ENCODE measurements at regions not wholly inside any gene's neighbourhood (a gene's known extent, or its start where the extent isn't known, plus 50 kb on each side); places are given as distances from the start of the nearest gene placed in this dataset.
"Not testable (repeated sequence)": the region's sequence is repeated elsewhere in the genome, so short reads cannot be mapped to it uniquely, and the experiment has no call there.

DNA sequence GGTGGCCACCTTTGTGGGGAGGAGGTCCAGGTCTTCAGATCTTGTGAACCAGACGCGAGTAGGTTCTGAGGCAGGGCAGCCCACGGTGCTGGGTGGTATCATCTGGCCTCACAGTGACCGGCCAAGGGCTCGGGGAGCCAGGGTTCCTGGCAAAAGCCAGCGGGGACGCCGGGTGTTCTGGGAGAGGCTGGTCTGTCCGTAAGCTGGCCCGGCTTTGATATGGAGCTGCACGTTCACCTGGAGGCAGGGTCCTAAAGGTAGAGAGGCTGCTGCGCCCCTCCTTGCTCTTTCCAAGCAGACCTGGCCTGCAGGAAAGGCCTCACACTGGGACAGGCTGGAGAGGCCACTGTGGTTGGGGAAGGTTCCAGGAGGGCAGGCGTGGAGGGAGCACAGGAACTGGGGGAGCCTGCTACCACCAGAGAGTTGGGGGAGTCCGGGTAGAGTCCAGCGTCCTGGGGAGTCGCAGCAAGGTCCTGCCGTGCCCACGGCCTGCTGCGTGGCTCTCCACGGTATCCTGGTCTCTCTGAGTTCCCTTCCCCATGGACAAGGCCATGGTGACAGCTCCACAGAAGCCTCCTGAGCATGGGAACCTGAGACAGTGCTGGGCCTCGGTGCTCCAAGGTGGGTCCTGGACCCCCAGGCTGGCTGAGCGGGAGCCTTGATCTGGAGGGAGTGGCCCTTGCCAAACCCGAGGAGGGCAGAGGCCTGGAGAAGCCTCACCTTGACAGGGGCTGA lies 452.4 kb upstream of the B3GAT1 start:
- DNase-seq: no peak

DNA sequence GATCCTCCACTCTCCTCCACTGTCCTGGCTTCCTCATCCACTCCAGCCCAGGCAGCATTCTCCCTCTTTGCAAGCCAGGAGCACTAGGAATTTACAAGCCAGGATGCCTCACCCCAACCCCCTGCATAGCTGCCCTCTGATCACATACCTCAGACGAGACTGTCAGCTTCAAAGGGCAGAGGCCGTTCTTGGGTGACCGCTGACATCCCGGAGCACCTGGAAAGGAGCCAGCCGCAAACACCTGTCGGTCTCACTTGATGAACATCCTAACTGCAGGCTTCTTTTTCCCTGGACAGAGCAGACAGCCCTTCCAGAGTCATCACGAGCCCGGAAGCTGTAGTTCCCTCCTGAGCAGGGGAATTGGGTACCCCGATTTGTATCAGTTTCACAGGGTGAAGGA lies 451.3 kb upstream of the B3GAT1 start:
- DNase-seq: no peak

DNA sequence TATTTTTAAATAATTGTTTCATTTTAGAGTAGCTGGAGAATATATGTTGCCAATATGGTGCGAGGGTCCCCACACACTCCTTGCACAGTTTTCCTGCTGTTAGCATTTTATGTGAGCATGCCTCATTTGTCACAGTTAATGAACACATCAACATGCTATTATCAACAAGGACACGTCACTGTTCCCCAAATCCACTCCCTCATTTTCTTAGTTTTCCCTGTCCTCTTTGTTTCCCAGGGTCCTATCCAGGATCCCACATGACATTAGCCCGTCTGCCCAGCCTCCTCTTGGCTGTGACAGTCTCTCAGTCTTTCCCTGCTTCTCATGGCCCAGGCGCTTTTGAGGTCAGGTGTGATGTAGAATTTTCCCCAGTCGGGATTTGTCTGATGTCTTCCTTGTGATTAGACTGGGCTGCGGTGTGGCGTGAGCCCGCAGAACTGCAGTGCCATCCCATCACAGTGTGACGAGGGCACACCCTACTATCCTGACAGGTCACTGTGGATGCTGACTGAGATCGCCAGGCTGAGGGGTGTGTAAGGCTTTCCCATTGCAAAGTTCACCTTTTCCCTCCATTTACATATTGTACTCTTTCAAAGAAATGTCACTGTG lies 450.6 kb upstream of the B3GAT1 start:
- no peak for DNase-seq

DNA sequence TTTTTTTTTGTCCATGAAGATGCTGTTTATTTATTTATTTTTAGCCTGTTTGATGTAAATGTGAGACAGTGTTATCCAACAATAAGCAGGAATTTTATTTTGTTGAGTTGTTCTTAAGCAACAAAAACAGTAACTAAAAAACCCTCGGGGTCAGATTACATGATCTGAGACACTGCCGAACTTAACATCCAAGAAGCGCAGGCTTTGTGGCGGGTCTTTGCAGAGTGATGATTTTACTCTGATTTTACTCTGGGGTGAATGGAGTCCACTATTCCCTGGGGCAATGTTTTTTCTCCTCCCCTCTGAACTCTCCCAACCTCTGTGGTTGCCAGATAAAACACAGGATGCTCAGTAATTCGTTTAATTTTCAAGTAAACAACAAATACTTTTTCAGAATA lies 450.1 kb upstream of the B3GAT1 start:
- no peak for DNase-seq

DNA sequence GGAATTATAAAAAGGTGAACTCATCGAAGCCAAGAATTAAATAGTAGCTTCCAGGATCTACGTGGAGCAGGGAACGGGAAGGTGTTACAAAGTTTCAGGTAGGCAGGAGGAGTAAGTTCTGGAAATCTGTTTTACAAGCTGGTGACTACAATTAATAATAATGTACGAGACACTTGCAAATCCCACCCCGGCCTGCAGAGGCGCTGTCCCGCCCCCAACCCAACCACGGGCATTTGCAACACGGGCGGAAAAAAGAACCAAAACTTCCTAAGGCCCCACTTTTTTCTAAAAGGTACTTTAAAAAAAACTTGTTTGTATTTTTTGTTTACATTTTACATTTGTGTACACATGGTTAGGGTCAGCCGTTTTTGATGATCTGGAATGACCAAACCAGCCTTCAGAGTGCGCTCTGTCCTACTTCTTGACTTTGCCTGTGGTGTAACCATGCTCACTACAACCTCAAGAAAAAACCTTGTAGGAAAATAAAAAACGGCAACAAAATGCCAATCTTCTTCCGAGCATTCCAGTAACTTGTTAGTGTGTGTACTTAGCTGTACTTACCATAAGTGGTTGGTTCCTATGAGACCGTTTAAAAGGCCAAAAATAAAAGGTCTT lies 449.6 kb upstream of the B3GAT1 start:
- DNase-seq: no peak

DNA sequence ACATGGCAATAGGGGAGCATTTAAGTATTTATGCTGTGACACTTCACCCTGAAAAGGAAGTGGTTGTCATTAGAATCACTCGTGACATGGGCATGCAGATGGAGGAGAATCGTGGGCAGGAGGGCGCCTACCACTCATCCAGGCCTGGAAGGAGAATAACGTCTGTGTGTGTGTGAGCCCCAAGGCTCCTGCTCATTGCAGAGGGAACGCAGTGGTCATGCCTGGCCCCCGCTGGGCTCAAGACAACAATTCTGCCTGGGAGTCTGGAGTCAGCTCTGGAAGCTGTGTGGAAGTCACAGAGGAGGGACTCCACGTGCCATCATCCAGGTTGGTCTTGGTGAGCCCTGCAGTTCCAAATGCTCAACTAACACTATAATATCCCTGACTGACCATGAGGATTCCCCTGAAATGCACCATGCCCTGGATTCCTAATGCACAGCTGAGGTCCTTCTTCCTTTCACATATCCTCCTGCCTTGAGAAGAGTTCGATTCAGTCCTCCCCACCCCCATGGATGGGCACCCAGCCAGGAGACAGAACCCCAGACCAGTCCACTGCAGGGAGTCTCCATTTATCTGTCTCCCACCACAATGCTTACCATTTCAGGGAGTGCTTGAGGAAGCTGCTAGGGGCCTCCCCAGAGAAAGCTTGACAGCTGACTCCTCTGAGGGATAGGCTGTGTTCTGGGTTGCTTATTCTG lies 446.9 kb upstream of the B3GAT1 start:
- no peak for DNase-seq

DNA sequence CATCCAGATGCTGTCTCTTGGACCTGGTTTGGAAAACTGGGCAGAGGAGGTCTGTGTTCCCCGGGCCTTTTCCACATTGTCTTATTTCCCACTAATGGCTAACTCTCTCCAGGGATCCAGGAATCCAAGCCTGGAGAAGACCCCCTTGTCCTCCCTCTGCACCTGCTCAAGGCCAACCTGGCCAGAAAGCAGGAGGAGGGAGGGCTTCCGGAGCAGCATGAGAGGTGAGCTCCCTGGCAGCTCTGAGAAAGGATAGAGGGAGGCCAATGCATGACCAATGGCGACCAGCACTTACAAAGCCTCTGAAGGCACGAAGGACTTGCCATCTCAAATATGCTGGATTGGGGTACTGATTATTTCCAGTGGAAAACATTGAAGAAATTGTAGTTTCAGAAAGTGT lies 445.0 kb upstream of the B3GAT1 start:
- DNase-seq: no peak

DNA sequence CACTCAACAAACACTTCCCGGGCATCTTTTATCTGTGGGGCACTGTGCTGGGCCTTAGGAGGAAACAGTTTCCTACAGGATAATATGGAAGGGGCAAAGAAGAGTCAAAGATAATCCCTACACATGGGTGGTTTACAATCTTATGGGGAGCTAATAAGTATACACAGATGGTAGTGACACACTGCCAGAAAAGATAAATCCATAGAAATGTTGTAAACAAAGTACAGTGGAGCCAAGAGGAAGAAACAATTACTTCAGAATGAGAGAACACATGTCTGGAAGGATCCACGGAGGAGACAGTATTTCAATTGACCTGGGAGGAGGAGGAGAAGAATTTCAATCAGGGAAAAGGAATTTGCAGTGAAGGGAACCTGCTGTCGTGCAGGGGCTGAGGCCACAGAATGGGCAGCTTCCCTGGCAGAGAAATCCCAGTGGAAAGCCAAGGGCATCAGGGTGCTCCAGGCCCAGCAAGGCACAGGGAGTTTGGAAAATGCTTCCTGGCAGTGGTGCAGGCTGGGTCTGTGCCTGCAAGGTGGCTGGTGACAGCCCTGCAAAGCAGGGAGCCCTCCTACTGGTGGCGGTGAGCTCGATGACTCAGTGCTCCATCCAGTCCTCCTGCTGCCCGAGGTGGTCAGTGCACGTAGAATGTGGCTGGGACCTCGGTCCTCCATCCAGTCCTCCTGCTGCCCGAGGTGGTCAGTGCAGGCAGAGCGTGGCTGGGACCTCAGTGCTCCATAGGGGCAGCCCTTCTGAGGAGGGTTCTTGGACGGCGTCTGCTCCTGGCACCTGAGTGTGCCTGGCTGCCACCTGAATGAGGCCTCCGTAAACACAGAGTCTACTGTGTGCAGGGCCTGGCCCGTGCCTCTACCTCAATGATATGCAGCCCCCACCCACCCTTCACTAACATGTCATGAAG lies 444.3 kb upstream of the B3GAT1 start:
- DNase-seq: no peak

DNA sequence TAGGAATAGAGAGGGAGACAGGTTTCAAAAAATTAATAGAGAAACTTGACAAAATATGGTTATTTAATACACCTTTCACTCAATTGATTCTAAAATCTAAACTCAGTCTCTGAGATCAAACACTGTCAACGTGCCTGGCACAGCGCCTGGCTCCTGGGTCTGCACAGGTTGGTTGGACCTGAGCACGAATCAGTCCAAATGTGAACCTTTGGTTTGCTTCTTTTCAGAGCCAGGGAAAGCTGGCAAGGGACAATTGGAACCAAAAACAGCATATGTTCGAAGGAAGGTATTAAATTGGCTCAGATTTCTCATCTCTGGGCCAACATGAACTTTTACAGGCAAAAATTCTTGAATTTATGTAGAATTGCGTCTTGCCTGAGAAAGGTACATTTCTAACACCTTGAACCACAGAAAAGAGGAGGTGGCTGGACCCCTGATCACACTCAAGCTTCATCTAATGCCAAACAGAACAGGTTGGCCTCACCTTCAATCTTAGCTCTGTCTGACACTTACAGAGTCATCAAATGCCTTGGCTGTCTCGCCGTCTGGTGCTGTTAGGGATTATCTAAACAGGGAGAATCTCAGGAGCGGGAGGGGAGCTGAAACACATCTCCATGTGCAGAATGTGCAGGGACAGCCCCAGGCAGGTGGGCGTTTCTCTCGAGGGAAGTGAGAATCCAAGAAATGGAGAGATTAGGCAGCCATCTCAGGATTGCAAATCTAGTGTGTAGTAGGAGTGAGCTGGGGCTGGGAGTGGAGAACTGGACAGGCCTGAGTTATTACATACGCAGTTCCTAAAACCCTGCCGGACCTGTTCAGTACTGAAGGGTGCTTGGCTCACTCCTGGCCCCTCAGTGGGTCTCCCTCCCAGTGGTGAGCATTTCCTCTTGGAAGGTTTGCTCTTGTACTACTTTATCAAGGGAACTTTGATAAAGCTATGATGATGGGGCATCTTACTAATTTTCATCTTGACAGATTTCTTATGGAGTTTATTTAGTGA lies 442.2 kb upstream of the B3GAT1 start:
- no peak for DNase-seq

DNA sequence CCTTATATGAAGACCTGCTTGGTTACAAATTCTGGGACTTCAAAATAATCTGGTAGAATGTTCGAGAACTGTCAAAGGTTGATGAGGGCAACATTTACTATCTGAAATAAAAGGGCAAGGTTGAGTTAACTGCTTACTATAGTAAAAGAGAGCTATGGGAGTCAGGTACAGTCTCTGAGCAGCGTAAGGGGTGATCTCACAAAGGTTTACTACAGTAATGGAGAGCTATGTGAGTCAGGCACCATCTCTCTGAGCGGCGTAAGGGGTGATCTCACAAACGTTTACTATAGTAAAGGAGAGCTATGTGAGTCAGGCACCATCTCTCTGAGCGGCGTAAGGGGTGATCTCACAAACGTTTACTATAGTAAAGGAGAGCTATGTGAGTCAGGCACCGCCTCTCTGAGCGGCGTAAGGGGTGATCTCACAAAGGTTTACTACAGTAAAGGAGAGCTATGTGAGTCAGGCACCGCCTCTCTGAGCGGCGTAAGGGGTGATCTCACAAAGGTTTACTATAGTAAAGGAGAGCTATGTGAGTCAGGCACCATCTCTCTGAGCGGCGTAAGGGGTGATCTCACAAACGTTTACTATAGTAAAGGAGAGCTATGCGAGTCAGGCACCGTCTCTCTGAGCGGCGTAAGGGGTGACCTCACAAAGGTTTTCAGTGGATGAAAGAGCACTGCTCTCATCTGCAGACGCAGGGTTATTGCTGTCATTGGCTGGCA lies 439.6 kb upstream of the B3GAT1 start:
- not testable (repeated sequence) for DNase-seq

DNA sequence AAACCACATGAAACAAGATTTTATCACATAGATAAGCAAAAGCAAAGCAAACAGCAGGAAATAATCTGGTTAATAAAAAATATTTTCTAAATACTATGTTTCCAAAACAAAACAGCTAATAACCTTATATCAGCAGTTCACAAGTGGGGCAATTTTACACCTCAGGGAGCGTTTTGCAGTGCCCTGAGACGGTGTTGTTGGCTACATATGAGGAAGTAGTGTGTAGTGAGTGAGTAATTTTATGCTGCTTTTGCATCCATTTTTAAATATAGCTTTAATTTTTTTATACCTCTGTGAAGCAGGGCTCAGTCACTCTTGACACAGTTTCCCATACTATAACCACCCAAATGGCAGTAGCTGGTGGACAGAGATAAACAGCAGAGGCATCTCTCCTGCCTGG lies 438.5 kb upstream of the B3GAT1 start:
- no peak for DNase-seq

DNA sequence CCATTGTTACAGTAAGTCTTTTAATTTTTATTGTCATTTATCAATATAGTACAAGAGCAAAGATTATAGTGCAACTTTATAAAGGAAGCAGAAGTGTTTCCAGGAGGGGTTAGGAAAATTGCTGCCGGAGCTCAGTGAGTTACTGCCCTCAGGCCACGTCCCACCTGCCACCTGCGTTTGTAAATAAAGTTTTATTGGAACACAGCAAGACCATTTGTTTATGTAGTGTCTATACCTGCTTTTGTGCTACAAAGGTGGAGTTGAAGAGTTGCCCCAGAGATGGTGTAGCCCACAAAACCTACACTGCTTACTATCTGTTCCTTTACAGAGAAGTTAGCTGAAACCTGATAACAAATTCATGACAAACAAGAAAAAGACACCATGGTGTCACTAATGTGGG lies 437.8 kb upstream of the B3GAT1 start:
- no peak for DNase-seq

DNA sequence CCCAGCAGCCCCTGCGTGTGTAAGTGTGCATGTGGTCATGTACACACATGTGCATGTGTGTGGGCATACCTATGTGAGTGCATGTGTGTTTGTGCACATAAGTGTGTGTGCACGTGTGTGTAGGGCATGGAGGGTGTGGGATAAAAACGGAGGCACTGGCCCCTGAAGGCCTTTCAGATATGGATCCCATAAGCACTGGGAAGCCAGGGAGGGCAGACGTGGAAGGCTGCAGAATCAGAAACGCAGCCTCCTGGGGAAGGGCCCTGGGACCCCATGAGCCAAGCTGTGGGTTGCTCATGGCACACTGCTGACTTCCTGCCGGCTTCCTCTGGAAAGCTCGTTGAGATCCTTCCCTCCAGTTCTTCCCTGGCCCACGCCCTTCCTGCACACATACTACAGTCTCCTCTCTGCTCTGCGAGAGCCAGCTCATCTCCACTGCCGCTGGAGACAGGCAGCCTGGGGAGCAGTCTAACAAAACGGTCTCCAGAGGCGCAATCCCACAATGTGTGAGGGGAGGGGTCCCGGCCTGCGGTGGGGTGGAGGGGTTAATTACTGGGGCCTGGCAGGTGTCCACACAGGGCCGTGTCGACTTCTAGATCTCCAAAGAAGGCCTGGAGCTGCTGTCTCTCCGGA lies 435.2 kb upstream of the B3GAT1 start:
- DNase-seq: no peak

DNA sequence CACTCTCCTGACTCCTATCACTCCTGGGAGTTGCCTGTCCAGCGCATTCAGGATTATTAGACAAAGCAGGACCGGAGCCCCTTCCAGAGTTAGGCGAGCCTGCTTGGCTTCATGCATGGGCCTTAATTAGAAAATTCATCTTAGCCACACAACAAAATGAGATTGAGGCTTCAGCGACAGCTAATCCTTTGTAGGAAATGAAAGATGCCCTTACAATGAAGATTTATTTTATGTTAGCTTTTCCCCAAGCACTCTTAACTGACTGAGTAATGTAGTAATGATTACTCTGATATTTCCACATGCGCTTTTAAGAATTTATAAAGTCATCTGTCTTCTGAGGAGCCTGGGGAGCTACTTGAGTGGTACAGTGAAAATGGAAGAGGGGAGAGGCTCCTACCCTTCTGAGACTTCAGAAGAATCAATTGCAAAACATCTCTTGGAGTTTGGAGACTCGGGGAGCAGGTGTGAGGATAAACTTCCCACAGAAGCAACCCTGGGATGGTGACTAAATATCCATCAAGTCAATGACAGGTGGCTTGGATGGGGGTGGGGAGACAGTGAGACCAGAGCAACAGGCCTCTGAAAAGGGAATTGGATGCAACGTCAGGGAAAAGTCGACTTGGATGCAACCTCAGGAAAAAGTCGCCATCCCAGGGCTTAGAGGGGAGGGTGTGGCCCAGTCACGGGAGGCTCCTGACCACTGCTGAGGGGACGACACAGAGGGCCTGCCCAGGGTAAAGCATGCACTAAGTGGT lies 434.5 kb upstream of the B3GAT1 start:
- no peak for DNase-seq

DNA sequence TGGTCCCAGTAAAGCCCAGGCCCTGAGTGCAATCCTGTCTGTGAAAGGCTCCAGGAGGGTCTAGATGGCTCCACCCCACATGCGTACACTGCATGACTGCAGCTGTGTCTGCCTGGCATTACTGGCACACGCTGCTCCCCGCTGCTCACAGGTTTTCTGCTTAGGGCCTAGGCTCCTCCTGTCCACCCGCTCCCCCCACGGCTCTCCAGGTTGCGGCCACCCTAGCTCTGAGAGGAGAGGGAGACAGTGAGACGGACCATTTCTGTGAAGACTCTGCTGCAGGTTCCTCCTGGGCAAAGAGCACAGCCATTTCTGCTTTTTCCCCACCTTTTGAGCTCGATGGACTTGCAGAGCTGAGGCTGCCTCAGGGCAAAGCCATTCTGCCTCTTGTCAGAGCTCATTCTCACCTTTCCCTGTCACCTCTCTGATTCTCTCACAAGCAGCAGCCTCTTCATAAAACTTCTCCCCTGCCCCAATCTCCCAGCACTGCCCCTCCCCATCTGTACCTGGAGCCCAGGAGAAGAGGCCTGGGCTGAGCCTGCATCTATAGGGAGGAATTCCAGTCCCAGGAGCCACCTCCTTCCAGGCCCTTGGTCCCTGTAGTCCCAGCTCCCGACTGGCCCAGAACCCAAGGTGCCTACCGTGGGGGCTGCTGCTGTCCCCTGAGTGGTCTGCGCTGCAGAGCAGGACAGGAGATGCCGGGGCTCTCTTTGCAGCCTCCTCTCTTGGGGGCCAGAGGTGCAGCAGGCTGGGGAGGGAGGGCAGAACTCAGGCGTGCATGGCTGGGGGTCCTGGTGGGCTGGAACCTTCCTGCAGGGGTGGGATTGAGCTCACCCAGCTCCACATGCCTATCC lies 433.7 kb upstream of the B3GAT1 start:
- DNase-seq: no peak

DNA sequence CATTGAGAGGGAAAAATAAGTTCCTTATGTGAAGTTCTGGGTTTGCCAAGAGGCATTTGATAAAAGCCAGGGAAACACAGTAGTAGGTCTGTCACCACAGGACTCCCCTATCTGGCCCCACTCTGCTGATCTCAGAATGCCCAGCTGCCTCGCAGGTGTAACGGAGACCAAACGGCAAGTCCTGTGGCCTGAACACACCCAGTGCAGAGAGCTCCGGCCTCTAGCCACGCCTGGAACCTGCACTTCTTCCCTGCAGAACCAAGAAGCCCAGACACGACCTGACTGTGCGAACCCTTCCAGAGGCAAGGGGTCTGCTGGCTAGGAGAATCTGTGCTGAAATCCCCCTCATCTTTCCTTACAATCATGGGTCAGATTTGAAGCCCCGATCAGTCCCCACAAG lies 432.8 kb upstream of the B3GAT1 start:
- DNase-seq: no peak

DNA sequence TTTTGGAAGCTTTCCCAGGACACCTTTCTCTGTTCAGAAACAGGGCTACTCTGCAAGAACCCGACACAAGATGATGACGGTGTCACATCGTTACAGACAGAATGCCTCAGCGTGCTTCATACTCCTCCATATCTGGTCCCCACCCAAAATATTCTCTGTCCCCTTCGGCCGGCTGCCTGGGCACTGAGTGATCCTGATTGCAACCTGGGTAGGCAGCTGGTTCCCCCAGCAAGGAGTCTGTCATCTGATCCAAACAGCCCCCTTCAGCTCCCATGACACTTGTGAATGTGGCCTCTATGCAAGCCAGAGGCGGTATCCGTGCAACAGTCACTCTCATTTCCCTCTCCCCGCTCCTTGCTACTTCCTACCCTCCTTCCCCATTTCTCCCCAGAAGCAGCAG lies 431.7 kb upstream of the B3GAT1 start:
- no peak for DNase-seq

DNA sequence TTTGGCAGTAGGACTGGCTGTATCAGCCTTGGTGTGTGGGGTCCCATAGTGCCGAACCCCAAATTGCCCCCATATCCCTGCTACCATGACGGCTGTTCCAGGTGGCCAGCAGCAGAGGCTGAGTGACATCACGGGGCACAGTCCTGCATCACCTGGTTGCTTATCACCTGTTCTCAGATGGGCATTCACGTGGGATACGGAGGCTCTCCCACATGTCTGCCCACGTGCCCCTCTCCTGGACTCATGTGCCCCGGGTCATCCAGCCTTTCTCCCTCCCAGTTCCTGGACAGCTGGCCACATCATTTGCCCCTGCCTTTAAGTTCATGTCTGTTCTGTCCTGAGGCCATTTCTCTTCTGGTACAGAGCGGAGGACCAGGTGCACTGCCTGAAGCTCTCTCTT lies 431.0 kb upstream of the B3GAT1 start:
- no peak for DNase-seq

DNA sequence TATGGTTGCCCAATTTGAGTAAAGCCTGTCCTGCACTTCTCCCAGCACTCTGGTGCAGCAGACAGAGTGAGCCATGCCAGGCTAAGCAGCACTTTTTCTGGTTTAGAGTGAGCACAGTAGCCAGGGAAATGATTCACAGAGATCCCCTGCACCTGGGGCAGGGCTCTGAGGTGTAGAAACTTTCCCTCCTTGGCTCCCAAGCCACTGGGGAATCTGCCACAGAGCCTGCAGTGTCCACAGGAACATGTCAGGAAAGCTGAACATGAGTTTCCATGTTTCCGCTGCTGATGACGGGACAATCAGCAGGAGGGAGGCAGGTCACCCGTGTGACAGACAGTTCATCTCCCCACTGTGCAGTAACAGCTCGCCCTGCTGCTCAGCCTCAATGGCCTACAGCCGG lies 429.9 kb upstream of the B3GAT1 start:
- no peak for DNase-seq

All from CD4-positive, alpha-beta T cell treated with Interleukin-10 for 1 hour (primary cell).